Glutamatergic neuron (in vitro differentiated cells): ENCODE measurements at regions not wholly inside any gene's neighbourhood (a gene's known extent, or its start where the extent isn't known, plus 50 kb on each side); places are given as distances from the start of the nearest gene placed in this dataset.
"Not testable (repeated sequence)": the region's sequence is repeated elsewhere in the genome, so short reads cannot be mapped to it uniquely, and the experiment has no call there.

ENCODE experiments used
- DNase-seq: peaks from one replicate; pipeline ENCODE4 v3.0.0; 2022
- H3K27ac Mint-ChIP-seq: one replicate; pipeline ENCODE4 v1.8.0; 2020; ENCODE audit warnings: mild to moderate bottlenecking, mixed read lengths, inconsistent platforms; ENCODE audit not compliant: unreplicated experiment
- H3K27me3 Mint-ChIP-seq: one replicate; pipeline ENCODE4 v1.8.0; 2020; ENCODE audit warnings: mild to moderate bottlenecking, moderate library complexity, mixed read lengths, inconsistent platforms; ENCODE audit not compliant: unreplicated experiment
- H3K36me3 Mint-ChIP-seq: one replicate; pipeline ENCODE4 v1.8.0; 2020; ENCODE audit warnings: mild to moderate bottlenecking, mixed read lengths, inconsistent platforms; ENCODE audit not compliant: unreplicated experiment
- H3K4me1 Mint-ChIP-seq: one replicate; pipeline ENCODE4 v1.8.0; 2020; ENCODE audit warnings: mild to moderate bottlenecking, low read depth, mixed read lengths, inconsistent platforms; ENCODE audit not compliant: unreplicated experiment
- H3K4me3 Mint-ChIP-seq: one replicate; pipeline ENCODE4 v1.8.0; 2020; ENCODE audit warnings: mild to moderate bottlenecking, mixed read lengths, inconsistent platforms; ENCODE audit not compliant: unreplicated experiment
- H3K9me3 Mint-ChIP-seq: one replicate; pipeline ENCODE4 v1.8.0; 2020; ENCODE audit warnings: mild to moderate bottlenecking, moderate library complexity, mixed read lengths, inconsistent platforms; ENCODE audit not compliant: unreplicated experiment
- CTCF ChIP-seq: fragments of 200-600 bp; sonication (generic); IDR thresholded peaks from one replicate; pipeline ENCODE4 v1.5.0; 2021; ENCODE audit not compliant: partially characterized antibody, unreplicated experiment

GRCh38 chr4:10803713-10804343 is 119.3 kb upstream of the CLNK start:
- peaks cover 6% of the 10 kb centered on the region for H3K9me3 Mint-ChIP-seq
- DNase-seq: no peak
- peaks cover 15% of the 10 kb centered on the region for H3K4me1 Mint-ChIP-seq
- H3K36me3 Mint-ChIP-seq: peaks cover 1% of the 10 kb centered on the region
- no peak overlapping the region for H3K27ac Mint-ChIP-seq
- TF ChIP-seq CTCF: no peak
- peaks cover 2% of the 10 kb centered on the region for H3K27me3 Mint-ChIP-seq
- no peak overlapping the region for H3K4me3 Mint-ChIP-seq

- DNase-seq: no peak
- H3K4me3 Mint-ChIP-seq: no peak overlapping the region
- H3K4me1 Mint-ChIP-seq: no peaks in the 10 kb centered on the region
- no peak overlapping the region for H3K27ac Mint-ChIP-seq
- TF ChIP-seq CTCF: no peak
- H3K9me3 Mint-ChIP-seq: peaks cover 2% of the 10 kb centered on the region
- H3K36me3 Mint-ChIP-seq: no peaks in the 10 kb centered on the region
- no peaks in the 10 kb centered on the region for H3K27me3 Mint-ChIP-seq
Observed at GRCh38 chr4:10787365-10787764, 102.8 kb upstream of the CLNK start.

- no peaks in the 10 kb centered on the region for H3K4me1 Mint-ChIP-seq
- no peaks in the 10 kb centered on the region for H3K27me3 Mint-ChIP-seq
- no peak for DNase-seq
- no peak overlapping the region for H3K27ac Mint-ChIP-seq
- H3K9me3 Mint-ChIP-seq: no peaks in the 10 kb centered on the region
- H3K36me3 Mint-ChIP-seq: peaks cover 8% of the 10 kb centered on the region
- TF ChIP-seq CTCF: no peak
- no peak overlapping the region for H3K4me3 Mint-ChIP-seq
Observed at GRCh38 chr4:10784621-10785020, 100.1 kb upstream of the CLNK start.

GRCh38 chr4:10783351-10783750 is 98.8 kb upstream of the CLNK start:
- Mint-ChIP-seq H3K36me3 (peaks cover 8% of the 10 kb centered on the region), H3K4me3 (no peak overlapping the region), H3K27ac (no peak overlapping the region), H3K4me1 (no peaks in the 10 kb centered on the region), H3K9me3 (no peaks in the 10 kb centered on the region), H3K27me3 (no peaks in the 10 kb centered on the region)
- no peak for DNase-seq
- TF ChIP-seq CTCF: no peak

GRCh38 chr4:10781805-10782204 is 97.2 kb upstream of the CLNK start:
- TF ChIP-seq CTCF: no peak
- Mint-ChIP-seq H3K4me3 (no peak overlapping the region), H3K27ac (no peak overlapping the region), H3K4me1 (no peaks in the 10 kb centered on the region), H3K36me3 (peaks cover 8% of the 10 kb centered on the region), H3K27me3 (no peaks in the 10 kb centered on the region), H3K9me3 (no peaks in the 10 kb centered on the region)
- no peak for DNase-seq

GRCh38 chr4:10780803-10781202 is 96.2 kb upstream of the CLNK start:
- H3K4me1 Mint-ChIP-seq, H3K27ac Mint-ChIP-seq, H3K9me3 Mint-ChIP-seq, H3K4me3 Mint-ChIP-seq, H3K27me3 Mint-ChIP-seq, DNase-seq, H3K36me3 Mint-ChIP-seq: not testable (repeated sequence)

- not testable (repeated sequence) for H3K4me3 Mint-ChIP-seq
Observed at GRCh38 chr4:10775132-10775531, 90.6 kb upstream of the CLNK start.

More at GRCh38 chr4:10775132-10775531, 90.6 kb upstream of the CLNK start:
- H3K9me3 Mint-ChIP-seq, H3K4me1 Mint-ChIP-seq, H3K27me3 Mint-ChIP-seq, DNase-seq, H3K27ac Mint-ChIP-seq, H3K36me3 Mint-ChIP-seq: not testable (repeated sequence)
